ENCODE measurements at regions not wholly inside any gene's neighbourhood (a gene's known extent, or its start where the extent isn't known, plus 50 kb on each side); places are given as distances from the start of the nearest gene placed in this dataset.

GRCh38 chr1:209463441-209463840 is 120.1 kb upstream of the CAMK1G start:
- TF ChIP-seq, protein P1, sequence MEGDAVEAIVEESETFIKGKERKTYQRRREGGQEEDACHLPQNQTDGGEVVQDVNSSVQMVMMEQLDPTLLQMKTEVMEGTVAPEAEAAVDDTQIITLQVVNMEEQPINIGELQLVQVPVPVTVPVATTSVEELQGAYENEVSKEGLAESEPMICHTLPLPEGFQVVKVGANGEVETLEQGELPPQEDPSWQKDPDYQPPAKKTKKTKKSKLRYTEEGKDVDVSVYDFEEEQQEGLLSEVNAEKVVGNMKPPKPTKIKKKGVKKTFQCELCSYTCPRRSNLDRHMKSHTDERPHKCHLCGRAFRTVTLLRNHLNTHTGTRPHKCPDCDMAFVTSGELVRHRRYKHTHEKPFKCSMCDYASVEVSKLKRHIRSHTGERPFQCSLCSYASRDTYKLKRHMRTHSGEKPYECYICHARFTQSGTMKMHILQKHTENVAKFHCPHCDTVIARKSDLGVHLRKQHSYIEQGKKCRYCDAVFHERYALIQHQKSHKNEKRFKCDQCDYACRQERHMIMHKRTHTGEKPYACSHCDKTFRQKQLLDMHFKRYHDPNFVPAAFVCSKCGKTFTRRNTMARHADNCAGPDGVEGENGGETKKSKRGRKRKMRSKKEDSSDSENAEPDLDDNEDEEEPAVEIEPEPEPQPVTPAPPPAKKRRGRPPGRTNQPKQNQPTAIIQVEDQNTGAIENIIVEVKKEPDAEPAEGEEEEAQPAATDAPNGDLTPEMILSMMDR (IDR thresholded peaks at IDR 0.05; ENCODE audit: insufficient read depth, low read depth, low read length), result no peak
- no peak for TF ChIP-seq EZH2 (IDR thresholded peaks at IDR 0.05; ENCODE audit: insufficient read depth, low read length)
